Activated T-cell treated with anti-CD3 and anti-CD28 coated beads, Interleukin-2, amount 50 U/mL, for 24 hours (primary cell): ENCODE measurements at regions not wholly inside any gene's neighbourhood (a gene's known extent, or its start where the extent isn't known, plus 50 kb on each side); places are given as distances from the start of the nearest gene placed in this dataset.
"Not testable (repeated sequence)": the region's sequence is repeated elsewhere in the genome, so short reads cannot be mapped to it uniquely, and the experiment has no call there.

Source experiments
- DNase-seq: peaks from one replicate; pipeline ENCODE4 v3.0.0-alpha.2; 2020
- H3K27ac Mint-ChIP-seq: 2 replicates; pipeline ENCODE4 v1.8.0; 2020; ENCODE audit warnings: mild to moderate bottlenecking, mixed read lengths
- H3K27me3 Mint-ChIP-seq: 2 replicates; pipeline ENCODE4 v1.8.0; 2020; ENCODE audit warnings: mixed read lengths
- H3K36me3 Mint-ChIP-seq: 2 replicates; pipeline ENCODE4 v1.8.0; 2020; ENCODE audit warnings: low read depth, mixed read lengths
- H3K4me1 Mint-ChIP-seq: 2 replicates; pipeline ENCODE4 v1.8.0; 2020; ENCODE audit warnings: low read depth, mixed read lengths
- H3K4me3 Mint-ChIP-seq: 2 replicates; pipeline ENCODE4 v1.8.0; 2020; ENCODE audit warnings: mild to moderate bottlenecking, moderate library complexity, mixed read lengths
- H3K9me3 Mint-ChIP-seq: 2 replicates; pipeline ENCODE4 v1.8.0; 2020; ENCODE audit warnings: mixed read lengths

DNA sequence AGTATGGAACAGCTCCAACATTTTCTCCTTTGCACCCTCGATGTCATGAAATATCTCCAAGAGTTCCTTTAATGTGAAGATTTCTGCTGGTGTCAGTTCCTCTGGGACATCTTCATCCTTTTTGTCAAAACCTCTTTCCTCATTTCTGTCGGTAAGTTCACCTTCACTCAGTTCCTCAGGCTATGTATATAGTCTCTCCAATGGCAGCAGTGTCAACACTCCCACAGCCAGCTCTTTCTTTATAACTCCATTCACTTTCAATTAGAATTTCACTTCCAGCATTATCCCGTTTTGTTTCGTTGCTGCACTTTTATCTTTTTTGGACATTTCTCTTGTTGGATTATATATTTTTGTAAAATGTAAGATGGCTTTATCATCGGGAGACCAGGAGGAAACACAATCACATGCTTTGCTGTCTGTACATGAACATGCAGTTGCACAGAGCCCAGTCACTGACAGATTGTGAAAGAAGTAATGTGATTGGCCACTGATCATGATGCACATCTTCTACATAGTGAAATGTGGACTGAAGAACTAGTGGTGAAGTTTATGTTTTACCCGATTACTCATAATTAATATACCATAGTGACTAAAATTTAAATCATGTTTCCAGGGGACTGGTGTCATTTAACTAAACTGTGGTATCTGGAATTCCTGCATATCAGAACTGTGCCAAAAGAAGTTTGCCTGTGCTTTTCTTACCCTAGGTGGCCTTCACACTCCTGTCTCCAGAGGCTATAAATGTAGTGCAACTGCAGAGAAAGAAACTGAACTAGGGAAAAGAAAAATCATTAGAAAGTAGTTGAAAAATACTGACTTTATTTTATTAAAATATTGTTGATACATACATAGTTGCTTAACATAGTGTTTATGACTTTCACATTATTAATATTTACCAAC is 289.6 kb downstream of the PPP1R3A start:
- Mint-ChIP-seq H3K36me3 (no peaks in the 10 kb centered on the region), H3K9me3 (no peaks in the 10 kb centered on the region), H3K4me3 (no peak overlapping the region), H3K4me1 (no peaks in the 10 kb centered on the region), H3K27ac (no peak overlapping the region), H3K27me3 (no peaks in the 10 kb centered on the region)
- no peak for DNase-seq

DNA sequence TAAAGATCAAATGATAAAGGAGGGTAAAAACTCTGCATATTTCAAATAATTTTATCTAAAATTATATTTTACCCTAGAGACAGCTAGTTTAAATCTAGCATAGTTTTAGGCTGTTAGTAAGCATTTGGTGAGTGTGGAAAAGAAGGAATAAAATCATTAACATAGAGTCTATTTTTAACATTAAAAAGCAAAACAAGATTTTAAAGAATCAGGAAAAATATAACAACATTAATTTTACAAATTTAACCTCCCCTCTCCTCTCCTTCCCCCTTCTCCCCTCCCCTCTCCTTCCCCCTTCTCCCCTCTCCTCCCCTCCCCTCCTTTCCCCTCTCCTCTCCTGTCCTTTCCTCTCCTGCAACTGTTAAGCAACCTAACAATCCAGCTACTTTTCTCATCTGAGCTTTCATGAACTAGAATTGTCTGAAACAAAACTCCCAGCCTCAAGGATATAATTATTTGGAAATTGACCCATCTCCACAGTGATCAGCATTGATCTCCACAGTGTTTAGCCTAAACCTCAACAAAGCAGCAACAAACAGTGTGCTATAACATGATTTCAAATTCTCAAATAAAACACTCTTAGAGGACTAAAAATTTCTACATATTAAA is 293.2 kb downstream of the PPP1R3A start:
- H3K27ac Mint-ChIP-seq = no peak overlapping the region
- DNase-seq = no peak
- no peaks in the 10 kb centered on the region for H3K27me3 Mint-ChIP-seq
- peaks cover 12% of the 10 kb centered on the region for H3K9me3 Mint-ChIP-seq
- H3K4me3 Mint-ChIP-seq = no peak overlapping the region
- H3K36me3 Mint-ChIP-seq = no peaks in the 10 kb centered on the region
- H3K4me1 Mint-ChIP-seq = no peaks in the 10 kb centered on the region

DNA sequence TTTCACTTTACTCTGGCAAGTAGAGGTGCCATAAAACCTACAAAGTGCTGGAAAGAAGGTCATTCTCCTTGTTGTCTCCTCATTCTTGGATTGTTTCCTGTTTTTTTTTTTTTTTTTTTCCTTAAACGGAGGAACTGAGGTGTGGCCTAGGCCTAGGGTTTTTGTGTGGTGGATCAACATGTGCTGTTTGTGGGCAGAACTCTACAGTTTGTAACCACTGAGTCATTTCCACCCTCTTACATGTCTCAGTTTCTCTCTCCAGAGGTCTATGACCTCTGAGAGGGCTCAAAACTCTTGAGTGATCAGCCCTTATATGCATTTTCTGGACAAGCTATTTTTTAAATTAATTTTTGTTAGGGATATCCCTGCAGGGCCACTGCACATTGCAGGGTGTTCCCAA is 296.0 kb downstream of the PPP1R3A start:
- Mint-ChIP-seq H3K9me3 (peaks cover 25% of the 10 kb centered on the region), H3K27ac (no peak overlapping the region), H3K36me3 (no peaks in the 10 kb centered on the region), H3K27me3 (no peaks in the 10 kb centered on the region), H3K4me3 (no peak overlapping the region), H3K4me1 (no peaks in the 10 kb centered on the region)
- DNase-seq = no peak

DNA sequence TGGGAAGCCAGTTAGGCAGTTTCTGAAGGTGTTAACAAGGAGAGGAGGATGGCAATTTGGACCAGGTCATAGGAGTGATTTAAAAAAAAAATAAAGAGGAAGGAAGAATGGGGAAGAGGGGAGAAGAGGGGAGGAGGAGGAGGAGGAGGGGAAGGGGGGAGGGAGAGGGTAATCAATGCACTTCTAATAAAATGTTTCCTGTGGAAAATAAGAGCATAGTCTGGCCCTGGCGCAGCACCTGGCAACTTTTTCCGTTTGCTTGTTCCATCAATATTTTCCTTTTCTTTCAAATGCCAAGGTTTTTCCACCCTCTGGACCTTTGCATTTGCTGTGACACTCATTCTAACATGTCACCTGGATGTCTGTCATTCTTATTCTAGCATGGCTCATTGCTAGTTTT is 308.2 kb downstream of the PPP1R3A start:
- Mint-ChIP-seq H3K4me1 (no peaks in the 10 kb centered on the region), H3K27ac (no peak overlapping the region), H3K36me3 (no peaks in the 10 kb centered on the region), H3K27me3 (no peaks in the 10 kb centered on the region), H3K4me3 (no peak overlapping the region), H3K9me3 (peaks cover 2% of the 10 kb centered on the region)
- no peak for DNase-seq

DNA sequence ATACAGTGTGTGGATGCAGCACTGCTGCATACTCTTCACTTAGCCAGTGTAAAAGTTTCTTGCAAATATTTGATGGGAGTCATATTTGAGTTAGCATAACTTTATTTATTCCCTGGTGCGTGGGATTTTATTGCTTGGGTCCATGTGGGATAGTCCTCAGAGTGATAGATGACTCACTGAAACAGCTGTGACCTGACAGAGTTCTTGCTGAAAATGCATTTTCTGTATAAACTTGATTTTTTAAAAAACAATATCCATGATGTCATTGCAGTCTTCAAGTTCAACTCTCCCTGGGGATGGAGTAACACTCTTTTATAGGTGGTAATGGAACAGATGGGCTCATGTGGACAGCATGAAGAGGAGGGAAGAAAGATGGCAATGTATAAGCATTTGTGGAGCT is 310.0 kb downstream of the PPP1R3A start:
- Mint-ChIP-seq H3K27me3 (no peaks in the 10 kb centered on the region), H3K27ac (no peak overlapping the region), H3K36me3 (no peaks in the 10 kb centered on the region), H3K4me3 (no peak overlapping the region), H3K4me1 (no peaks in the 10 kb centered on the region), H3K9me3 (peaks cover 2% of the 10 kb centered on the region)
- no peak for DNase-seq

DNA sequence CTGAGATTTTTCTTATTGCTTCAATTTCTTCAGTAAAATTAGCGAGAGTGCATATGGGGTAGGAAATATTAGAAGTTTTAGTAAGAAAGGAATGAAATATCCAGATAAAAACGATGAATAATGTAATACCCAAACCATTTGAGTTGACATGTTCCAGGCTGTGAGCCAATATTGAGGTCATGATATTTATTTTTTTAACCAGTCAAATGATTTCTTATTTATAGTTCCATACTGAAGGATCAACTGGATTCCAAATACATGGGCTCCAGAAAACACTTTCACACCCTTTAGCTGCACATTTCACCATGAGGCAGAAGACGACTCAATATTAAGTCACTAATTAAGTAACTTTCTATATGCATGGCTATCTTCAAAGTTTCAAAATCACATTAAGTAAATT is 312.5 kb downstream of the PPP1R3A start:
- Mint-ChIP-seq H3K27ac (no peak overlapping the region), H3K9me3 (peaks cover 7% of the 10 kb centered on the region), H3K36me3 (no peaks in the 10 kb centered on the region), H3K4me1 (no peaks in the 10 kb centered on the region), H3K27me3 (no peaks in the 10 kb centered on the region), H3K4me3 (no peak overlapping the region)
- DNase-seq = no peak

DNA sequence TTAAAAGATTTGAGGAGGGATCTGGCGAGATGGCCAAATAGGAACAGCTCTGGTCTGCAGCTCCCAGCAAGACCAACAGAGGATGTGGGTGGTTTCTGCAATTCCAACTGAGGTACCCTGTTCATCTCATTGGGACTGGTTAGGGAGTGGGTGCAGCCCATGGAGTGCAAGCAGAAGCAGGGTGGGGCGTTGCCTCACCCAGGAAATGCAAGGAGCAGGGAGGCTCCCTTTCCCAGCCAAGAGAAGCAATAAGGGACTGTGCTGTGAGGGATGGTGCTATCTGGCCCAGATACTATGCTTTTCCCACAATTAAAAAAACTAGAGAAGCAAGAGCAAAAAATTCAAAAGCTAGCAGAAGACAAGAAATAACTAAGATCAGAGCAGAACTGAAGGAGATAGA is 318.4 kb downstream of the PPP1R3A start:
- H3K4me3 Mint-ChIP-seq, H3K27me3 Mint-ChIP-seq, H3K4me1 Mint-ChIP-seq, H3K9me3 Mint-ChIP-seq, H3K27ac Mint-ChIP-seq, DNase-seq, H3K36me3 Mint-ChIP-seq: not testable (repeated sequence)

DNA sequence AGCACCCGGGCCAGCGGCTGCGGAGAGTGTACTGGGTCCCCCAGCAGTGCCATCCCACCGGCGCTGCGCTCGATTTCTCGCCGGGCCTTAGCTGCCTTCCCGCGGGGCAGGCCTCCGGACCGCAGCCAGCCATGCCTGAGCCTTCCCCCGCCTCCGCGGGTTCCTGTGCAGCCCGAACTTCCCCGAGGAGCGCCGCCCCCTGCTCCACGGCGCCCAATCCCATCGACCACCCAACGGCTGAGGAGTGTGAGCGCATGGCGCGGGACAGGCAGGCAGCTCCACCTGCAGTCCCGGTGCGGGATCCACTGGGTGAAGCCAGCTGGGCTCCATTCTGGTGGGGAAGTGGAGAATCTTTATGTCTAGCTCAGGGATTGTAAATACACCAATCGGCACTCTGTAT is 325.4 kb downstream of the PPP1R3A start:
- H3K9me3 Mint-ChIP-seq, H3K4me1 Mint-ChIP-seq, H3K27me3 Mint-ChIP-seq, H3K36me3 Mint-ChIP-seq, H3K4me3 Mint-ChIP-seq, DNase-seq, H3K27ac Mint-ChIP-seq: not testable (repeated sequence)

DNA sequence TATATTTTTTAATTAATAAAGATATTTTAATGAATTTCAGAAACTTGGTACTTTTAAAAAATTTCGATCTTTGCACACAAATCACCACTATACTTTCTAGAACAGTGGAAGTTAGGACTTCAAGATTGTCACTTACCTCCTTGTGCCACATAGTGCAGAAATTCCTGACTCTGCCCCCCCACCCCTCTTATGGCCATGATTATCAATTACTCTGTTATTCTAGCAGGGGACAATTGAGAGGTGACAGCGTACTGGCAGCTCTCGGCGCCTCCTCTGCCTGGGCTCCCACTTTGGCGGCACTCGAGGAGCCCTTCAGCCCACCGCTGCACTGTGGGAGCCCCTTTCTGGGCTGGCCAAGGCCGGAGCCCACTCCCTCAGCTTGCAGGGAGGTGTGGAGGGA is 325.9 kb downstream of the PPP1R3A start:
- not testable (repeated sequence) for H3K4me3 Mint-ChIP-seq, DNase-seq, H3K36me3 Mint-ChIP-seq, H3K27me3 Mint-ChIP-seq, H3K9me3 Mint-ChIP-seq, H3K4me1 Mint-ChIP-seq, H3K27ac Mint-ChIP-seq

DNA sequence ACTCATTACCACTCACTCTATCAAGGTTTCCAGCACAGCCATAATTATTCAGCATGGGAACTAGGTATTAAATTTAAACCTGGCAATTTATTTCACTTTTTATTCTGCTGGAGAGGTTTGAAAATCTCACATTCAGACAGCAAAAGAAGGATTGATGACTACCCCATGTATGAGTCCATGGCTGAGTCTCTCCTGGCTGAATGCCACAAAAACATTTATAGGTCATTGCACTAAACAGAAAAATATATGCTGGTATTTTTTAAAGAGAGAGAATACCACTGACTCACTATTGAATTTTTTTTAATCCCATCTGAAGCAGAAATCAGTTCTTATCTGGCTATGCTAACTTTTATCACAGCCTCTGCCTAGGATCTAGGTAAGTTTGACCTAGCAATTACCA is 336.3 kb downstream of the PPP1R3A start:
- Mint-ChIP-seq H3K4me1 (no peaks in the 10 kb centered on the region), H3K4me3 (no peak overlapping the region), H3K36me3 (no peaks in the 10 kb centered on the region), H3K27ac (no peak overlapping the region), H3K27me3 (no peaks in the 10 kb centered on the region), H3K9me3 (no peaks in the 10 kb centered on the region)
- DNase-seq = no peak

DNA sequence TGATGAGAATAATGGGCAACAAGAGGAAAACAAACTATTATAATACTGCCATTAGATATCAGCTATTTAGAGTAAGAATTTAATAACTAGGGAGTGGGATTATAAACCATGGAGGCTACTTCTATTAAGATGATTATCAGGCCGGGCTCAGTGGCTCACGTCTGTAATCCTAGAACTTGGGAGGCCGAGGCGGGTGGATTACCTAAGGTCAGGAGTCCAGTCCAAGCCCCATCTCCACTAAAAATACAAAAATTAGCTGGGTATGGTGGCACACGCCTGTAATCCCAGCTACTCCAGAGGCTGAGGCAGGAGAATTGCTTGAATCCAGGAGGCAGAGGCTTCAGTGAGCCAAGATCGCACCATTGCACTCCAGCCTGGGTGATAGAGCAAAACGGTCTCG is 355.6 kb downstream of the PPP1R3A start:
- not testable (repeated sequence) for H3K9me3 Mint-ChIP-seq, H3K36me3 Mint-ChIP-seq, H3K27me3 Mint-ChIP-seq, H3K4me3 Mint-ChIP-seq, H3K27ac Mint-ChIP-seq, H3K4me1 Mint-ChIP-seq, DNase-seq

DNA sequence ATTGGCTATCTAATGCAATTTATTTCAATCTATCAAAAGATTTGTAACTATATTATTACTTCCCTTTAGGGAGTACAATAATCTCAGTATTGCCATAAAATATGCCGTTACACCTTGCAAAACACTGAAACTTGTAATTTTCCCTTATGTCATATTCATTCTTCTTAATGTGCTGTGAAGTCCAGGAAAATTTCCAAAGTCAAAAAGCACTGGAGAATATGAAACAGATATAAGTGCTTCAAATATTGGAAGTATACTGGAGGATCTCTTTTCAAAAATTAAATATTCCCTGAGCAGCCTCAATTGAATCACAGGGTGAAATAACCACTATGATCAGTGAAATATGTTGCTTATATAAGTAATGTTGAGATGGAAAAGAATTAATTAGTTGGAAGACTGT is 356.0 kb downstream of the PPP1R3A start:
- H3K27ac Mint-ChIP-seq = no peak overlapping the region
- H3K27me3 Mint-ChIP-seq = no peaks in the 10 kb centered on the region
- no peak for DNase-seq
- H3K4me1 Mint-ChIP-seq = no peaks in the 10 kb centered on the region
- H3K4me3 Mint-ChIP-seq = no peak overlapping the region
- no peaks in the 10 kb centered on the region for H3K9me3 Mint-ChIP-seq
- no peaks in the 10 kb centered on the region for H3K36me3 Mint-ChIP-seq

DNA sequence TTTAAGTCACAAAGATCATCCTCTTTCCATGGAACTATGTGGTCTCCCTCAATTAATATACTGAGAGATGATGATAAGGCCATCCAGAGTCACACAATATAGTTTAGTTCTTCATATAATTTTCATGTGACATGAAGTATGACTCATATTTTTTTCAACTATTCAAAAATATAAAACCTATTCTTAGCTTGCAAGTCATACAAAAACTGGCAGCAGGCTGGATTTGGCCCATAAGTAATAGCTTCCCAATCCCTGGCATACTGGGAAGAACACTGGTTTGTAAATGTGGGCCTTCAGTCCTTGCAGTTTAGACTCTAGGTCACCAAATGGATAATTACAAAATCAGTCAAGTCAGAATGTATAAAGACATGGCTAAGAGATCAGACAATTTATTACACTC is 356.6 kb downstream of the PPP1R3A start:
- DNase-seq = no peak
- Mint-ChIP-seq H3K36me3 (no peaks in the 10 kb centered on the region), H3K27me3 (no peaks in the 10 kb centered on the region), H3K4me3 (no peak overlapping the region), H3K9me3 (no peaks in the 10 kb centered on the region), H3K4me1 (no peaks in the 10 kb centered on the region), H3K27ac (no peak overlapping the region)

DNA sequence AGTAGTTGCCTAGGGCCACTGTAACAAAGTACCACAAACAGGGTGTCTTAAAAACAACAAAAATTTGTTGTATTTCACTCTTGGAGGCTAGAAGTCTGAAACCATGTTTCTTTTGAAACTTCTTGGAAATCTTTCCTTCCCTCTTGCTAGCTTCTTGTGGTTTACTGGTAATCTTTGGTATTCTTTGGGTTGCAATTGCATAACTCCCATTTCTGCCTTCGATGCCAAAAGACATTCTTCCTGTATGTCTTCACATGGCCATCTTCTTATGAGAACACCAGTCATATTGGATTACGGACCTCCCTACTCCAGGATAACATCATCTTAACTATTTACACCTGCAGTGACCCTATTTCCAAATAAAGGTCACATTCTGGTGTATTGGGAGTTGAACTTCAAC is 357.4 kb downstream of the PPP1R3A start:
- Mint-ChIP-seq H3K9me3 (no peaks in the 10 kb centered on the region), H3K27ac (no peak overlapping the region), H3K36me3 (no peaks in the 10 kb centered on the region), H3K4me1 (no peaks in the 10 kb centered on the region), H3K27me3 (no peaks in the 10 kb centered on the region), H3K4me3 (no peak overlapping the region)
- no peak for DNase-seq

DNA sequence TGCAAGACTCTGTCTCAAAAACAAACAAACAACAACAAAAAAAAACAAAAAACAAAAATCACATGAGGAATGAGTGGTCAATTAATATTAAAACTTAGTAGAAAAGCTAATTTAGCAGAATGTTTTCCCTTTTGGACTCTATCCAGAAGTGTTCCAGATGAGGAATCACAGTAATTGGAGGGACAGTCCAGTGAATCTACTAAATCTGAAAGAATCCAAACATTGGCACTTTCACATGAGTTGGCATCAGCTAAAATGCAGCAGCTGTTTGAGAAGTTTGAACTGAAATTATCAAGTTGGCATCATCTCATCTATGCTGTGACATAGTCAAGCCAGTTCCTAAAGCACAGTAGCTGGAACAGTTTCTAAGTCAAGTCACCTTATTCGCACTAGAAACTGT is 367.8 kb downstream of the PPP1R3A start:
- peaks cover 2% of the 10 kb centered on the region for H3K9me3 Mint-ChIP-seq
- no peak overlapping the region for H3K4me3 Mint-ChIP-seq
- no peaks in the 10 kb centered on the region for H3K36me3 Mint-ChIP-seq
- no peaks in the 10 kb centered on the region for H3K27me3 Mint-ChIP-seq
- no peak overlapping the region for H3K27ac Mint-ChIP-seq
- DNase-seq = no peak
- no peaks in the 10 kb centered on the region for H3K4me1 Mint-ChIP-seq
